T47D (cell line): ENCODE measurements at regions not wholly inside any gene's neighbourhood (a gene's known extent, or its start where the extent isn't known, plus 50 kb on each side); places are given as distances from the start of the nearest gene placed in this dataset.
"Not testable (repeated sequence)": the region's sequence is repeated elsewhere in the genome, so short reads cannot be mapped to it uniquely, and the experiment has no call there.

Experiments
- DNase-seq, 2 experiments: peaks; one replicate each; pipeline versions ENCODE4 v3.0.0 to v3.0.0-alpha.2; 2011 to 2012; ENCODE audit warnings: low read depth in 1 of 2, low spot score in 1 of 2
- JUND ChIP-seq: IDR thresholded peaks from 2 replicates; pipeline ENCODE4 v1.6.1; 2012; ENCODE audit warnings: low read depth
- in situ Hi-C: cut with HindIII; loops from 2 replicates; pipeline ENCODE4 v1.10.0; 2016; ENCODE audit warnings: low sequenced_read_pairs, low pct_unique_long_range_greater_than_20kb

DNA sequence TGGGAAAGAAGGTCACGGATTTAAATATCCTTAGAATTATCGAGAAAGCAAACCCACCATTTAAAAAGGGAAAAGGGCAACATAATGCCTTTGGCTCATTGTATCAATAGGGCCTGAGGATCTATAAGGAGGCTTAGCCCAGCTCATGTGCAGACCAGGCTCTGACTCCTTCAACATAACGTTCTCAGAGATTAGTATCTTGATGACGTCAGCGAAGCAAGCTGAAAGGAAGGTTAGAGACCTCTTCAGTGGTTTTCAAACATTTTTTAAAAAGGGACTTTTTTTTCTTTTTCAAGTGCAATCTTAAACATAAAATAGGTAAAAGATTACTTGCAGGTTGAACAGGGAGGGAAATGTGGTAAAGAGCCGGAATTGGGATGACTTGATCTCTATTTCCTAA is 463.9 kb upstream of the ADAMTS9 start:
- no peak for TF ChIP-seq JUND
- no peak for DNase-seq
- in situ Hi-C loops, result no loop called here

DNA sequence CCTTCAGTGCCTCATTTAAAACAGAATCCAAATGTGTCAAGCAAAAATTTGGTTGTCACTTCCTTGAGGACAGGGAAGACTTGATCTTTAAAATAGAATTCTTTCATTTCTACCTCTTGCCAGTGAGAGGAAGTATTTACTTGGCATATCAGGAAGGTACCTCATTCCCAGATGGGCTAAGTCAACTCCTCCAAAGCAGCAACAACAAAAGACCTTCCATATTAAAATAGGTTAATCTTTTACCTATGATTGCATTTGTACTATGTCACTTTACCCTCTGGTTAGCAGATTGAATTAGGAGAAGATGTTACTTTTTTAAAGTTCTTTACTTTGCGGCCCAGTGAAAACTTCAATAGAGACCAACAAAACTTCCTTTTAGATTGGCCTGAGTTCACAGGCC is 462.1 kb upstream of the ADAMTS9 start:
- in situ Hi-C loops, result no loop called here
- TF ChIP-seq JUND, result no peak

DNA sequence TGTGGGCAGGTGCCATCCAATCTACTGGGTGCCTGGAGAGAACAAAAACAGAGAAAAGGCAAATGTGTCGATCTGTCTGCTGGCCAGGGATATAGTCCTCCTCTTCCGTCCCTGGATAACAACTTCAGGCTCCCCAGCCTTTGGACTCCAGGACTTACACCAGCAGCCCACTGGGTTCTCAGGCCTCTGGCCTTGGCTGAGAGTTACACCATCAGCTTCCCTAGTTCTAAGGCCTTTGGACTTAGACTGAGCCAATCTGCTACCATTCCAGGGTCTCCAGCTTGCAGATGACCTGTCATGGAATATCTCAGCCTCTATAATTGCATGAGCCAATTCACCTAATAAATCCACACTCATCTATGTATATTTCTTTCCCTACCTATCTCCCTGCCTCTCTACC is 460.9 kb upstream of the ADAMTS9 start:
- DNase-seq, result no peak
- in situ Hi-C loops, result no loop called here
- TF ChIP-seq JUND, result no peak

More for the DNA sequence above, 462.1 kb upstream of the ADAMTS9 start:
- DNase-seq, result no peak

DNA sequence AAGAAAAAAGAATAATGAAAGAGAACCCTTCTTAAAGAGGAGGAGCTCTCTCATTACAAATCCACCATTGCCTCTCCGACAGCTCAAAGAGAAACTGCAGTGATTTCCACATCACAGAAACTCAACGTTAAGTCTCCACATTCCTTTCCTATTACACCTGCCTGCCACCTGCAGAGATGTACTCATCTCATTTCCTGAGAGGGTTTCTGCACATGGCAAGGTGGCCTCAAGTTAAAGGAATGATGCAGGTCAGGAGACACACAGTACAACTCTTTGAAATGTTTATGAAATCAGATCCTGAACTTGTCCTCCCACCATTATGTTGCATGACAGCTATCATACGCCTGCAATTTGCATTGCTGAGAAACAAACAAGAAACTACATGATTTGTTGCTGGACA is 458.4 kb upstream of the ADAMTS9 start:
- TF ChIP-seq JUND, result no peak
- DNase-seq, result peak in 1 of 2 experiments; percentile 3
- in situ Hi-C loops, result no loop called here

DNA sequence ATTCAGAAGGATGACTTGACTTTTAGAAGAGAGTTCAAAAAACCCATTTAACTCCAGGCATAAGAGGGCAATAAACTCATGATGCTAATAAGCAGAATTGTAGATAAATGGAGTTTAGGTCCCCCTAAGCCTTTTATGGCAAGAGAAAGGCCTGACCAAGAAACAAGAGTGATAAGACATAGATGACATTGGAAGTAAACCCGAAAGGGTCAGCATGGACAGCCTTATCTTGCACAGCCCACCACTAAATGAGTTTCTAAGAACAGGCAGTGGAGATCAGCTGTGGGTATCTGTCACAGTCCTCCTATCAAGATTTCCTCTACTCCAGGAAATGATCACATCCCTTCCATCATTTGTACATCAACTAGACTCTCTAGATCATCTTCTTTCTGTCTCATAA is 457.9 kb upstream of the ADAMTS9 start:
- no peak for TF ChIP-seq JUND
- no peak for DNase-seq
- in situ Hi-C loops, result no loop called here

DNA sequence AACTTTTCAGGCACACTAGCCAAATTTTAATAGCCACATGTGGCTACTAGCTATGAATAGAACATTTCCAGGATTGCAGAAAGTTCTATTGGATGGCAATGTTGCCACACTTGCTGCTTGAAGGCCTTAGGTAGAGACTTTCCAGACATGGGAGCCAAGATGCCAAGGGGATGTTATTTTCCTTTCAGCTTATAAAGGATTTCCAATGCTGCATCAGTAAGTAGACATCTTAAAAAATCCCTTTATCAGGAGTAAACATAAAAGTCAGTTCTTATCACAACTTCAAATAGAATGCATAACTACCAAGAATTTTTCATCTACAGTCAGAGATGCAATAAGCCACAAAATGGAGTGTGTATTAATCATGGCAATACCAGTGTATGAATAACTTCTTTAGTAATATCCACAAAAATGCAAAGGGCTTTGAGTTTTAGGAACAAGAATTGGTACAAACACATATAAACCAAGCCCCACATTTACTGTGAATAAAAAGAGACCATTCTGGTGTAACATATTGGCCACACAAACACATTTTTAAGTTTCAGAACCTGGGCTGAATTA is 457.1 kb upstream of the ADAMTS9 start:
- in situ Hi-C loops, result no loop called here
- DNase-seq, result no peak
- TF ChIP-seq JUND, result no peak

DNA sequence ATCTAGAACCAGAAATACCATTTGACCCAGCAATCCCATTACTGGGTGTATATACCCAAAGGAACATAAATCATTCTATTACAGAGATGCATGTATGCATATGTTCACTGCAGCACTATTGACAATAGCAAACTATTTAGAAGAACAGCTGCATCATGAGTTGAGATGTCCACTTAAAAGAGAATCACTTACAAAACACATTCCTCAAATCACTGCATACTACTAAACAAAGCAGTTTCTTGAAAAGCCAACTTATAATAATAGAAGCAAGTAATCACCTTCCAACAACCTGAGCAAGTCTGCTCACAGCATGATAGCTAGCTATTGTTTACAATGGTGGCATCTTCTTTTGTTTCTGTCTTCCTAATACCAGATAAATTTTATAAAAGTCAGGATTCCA is 454.7 kb upstream of the ADAMTS9 start:
- in situ Hi-C loops, result no loop called here
- no peak for DNase-seq
- TF ChIP-seq JUND, result no peak

DNA sequence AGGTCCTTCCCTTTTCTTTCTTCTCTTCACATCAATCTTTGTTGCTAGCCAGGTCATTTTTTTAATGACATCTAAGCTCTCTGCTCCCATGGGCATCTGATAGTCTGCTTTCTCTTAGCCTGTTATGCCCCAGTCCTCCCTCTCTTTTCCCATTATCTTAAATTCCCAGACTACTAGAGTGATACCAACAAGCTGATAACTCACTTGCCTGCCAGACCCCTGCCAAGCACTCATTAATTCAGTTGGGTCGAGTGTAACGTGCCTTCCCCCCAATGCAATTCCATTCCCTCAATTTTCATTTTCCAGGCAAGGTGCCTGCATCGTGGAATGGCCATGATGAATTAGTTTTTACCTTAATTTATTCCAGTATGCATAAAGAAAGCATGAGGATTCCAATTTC is 450.8 kb upstream of the ADAMTS9 start:
- DNase-seq, result no peak
- no peak for TF ChIP-seq JUND
- in situ Hi-C loops, result no loop called here

DNA sequence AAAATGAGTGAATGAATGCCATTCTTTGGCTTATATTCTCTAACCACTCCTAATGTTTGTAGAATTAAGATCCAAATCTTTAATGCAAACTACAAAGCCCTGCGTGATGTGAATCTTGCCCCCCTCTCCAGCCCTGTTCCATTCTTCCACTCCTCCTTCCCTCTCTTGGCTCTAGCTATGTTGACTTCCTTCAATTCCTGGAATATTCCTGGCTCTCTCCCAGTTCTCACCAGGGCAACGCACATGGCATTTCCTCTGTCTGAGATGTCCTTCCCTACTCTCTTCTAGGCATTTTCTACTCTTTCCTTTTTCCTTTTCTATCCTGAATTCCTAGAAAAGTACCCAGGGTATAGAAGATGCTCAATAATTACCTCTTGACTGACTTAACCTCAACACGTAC is 446.0 kb upstream of the ADAMTS9 start:
- DNase-seq, in situ Hi-C loops: not testable (repeated sequence)

DNA sequence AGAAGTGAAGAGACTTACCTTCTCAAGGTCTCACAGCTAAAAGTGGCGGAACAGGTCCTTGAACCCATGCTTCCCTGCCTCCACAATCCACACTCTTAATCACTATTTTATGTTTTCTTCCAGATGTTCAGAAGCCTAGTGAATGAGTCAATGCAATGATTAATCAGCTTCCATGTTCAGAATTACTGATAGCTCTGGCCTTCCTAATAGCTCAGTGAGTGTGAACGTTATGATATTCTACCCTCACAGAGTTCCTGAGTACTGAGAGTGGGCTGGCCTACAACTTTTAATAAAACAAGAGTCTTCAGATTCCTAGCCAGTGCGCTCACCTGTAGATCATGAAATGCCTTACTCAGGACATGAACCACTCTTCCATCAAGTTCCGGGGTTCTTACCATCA is 443.0 kb upstream of the ADAMTS9 start:
- TF ChIP-seq JUND, result no peak
- no peak for DNase-seq
- in situ Hi-C loops, result no loop called here

DNA sequence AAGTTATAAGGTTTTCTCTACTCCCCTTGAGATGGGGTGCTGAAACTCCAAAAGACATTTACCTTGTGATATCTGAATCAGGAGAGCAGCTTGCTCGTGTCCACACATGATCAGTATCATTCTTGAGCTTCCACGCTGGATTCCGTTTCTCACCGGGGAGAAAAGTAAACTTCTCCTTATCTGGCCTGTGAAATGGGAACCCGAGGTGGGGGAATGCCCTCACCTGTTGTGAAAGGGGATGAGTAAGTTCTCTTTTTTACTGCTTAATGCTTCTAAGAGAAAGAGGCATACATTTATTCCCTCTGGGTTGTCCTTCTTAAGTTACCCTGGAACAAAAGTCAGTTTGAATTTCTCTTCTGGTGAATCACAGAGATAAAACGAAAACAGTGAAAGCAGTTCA is 440.5 kb upstream of the ADAMTS9 start:
- no peak for DNase-seq
- in situ Hi-C loops, result no loop called here

DNA sequence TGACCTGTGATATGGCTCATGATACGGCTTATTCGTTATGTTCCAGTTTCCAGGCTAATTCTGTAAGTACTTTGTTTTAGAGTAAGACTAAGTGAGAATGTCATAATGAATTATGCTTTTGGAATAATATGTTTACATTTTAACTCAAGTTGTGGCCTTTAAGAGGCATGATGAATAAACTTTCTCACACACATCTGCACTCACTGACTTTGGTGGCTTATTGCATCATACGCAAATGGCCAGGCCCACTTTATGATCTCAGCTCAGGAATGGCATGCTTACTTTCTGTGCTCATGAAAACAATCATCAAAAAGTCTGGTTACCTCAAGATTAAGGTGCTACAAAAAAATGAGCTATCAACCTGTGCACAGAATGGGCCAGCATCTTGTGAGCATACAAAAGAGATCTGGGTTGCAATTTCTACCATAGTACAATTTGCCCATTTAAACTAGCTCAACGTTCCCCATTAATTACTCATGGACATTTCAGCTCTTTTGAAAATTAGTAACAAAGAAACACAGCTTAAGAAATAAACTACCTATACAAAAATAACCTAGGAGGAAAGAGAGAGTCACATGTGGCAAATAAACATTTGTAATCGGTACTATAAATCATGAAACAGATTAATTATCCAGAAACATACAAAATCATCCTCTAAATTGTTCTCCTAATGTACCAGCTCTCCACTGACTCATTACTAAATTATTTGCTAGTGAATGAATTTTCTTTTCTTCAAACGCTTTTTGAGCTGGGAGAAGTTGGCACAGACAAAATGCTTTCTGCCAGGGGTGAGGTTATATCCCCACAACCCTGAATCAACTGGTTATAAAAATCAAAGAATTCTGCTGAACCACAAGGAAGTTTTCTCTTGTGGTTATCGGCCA is 439.0 kb upstream of the ADAMTS9 start:
- in situ Hi-C loops, result no loop called here
- no peak for DNase-seq
- TF ChIP-seq JUND, result no peak

More for the DNA sequence above, 440.5 kb upstream of the ADAMTS9 start:
- TF ChIP-seq JUND, result no peak

DNA sequence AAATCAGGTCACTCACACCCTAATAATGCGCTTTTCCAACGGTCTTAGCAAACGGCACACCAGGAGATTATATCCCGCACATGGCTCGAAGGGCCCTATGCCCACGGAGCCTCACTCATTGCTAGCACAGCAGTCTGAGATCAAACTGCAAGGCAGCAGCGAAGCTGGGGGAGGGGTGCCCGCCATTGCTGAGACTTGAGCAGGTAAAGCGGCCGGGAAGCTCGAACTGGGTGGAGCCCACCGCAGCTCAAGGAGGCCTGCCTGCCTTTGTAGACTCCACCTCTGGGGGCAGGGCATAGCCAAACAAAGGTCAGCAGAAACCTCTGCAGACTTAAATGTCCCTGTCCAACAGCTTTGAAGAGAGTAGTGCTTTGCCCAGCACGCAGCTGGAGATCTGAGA is 432.4 kb upstream of the ADAMTS9 start:
- DNase-seq, result not testable (repeated sequence)

More for the DNA sequence above, 432.4 kb upstream of the ADAMTS9 start:
- in situ Hi-C loops, result not testable (repeated sequence)
